ENCODE measurements at regions not wholly inside any gene's neighbourhood (a gene's known extent, or its start where the extent isn't known, plus 50 kb on each side); places are given as distances from the start of the nearest gene placed in this dataset.

- H3K36me3 ChIP-seq (ENCODE audit: control insufficient read depth, insufficient read depth, low read length) = no peaks in the 10 kb centered on the region
- TF ChIP-seq CTCF (conservative IDR thresholded peaks at IDR 0.05) = no peak
- no peak overlapping the region for H3K9ac ChIP-seq (ENCODE audit: extremely low read depth, low read length, poor library complexity, severe bottlenecking)
- Mint-ChIP-seq H3K36me3 (ENCODE audit: low read depth) (no peaks in the 10 kb centered on the region), H3K27me3 (ENCODE audit: insufficient read depth) (peaks cover 8% of the 10 kb centered on the region), H3K4me3 (no peak overlapping the region), H3K9me3 (no peaks in the 10 kb centered on the region), H3K27ac (no peak overlapping the region), H3K4me1 (no peaks in the 10 kb centered on the region)
- DNase-seq = no peak
- H3K27me3 ChIP-seq (ENCODE audit: control insufficient read depth, insufficient read depth, low read length, poor library complexity, severe bottlenecking) = no peaks in the 10 kb centered on the region
- H3K4me3 ChIP-seq (ENCODE audit: low read length) = no peak overlapping the region
- 93 to 95% methylated on average over 3 of the region's 3 CpGs for WGBS, 2 experiments (ENCODE audit: insufficient coverage in 1 of 2, insufficient read length in 1 of 2)
- H3K4me1 ChIP-seq (ENCODE audit: control insufficient read depth, insufficient read depth, low read length) = no peaks in the 10 kb centered on the region
- no peak overlapping the region for H3K27ac ChIP-seq (ENCODE audit: low read depth, low read length)
- no peaks in the 10 kb centered on the region for H3K9me3 ChIP-seq (ENCODE audit: control insufficient read depth, low read length)
These were observed 220.5 kb upstream of the ATP5MC3 start for GRCh38 chr2:175401956-175402469.

- Mint-ChIP-seq H3K9me3 (no peaks in the 10 kb centered on the region), H3K27ac (no peak overlapping the region), H3K36me3 (ENCODE audit: low read depth) (no peaks in the 10 kb centered on the region), H3K4me1 (no peaks in the 10 kb centered on the region), H3K4me3 (no peak overlapping the region), H3K27me3 (ENCODE audit: insufficient read depth) (peaks cover 10% of the 10 kb centered on the region)
- H3K27ac ChIP-seq (ENCODE audit: low read depth, low read length) = no peak overlapping the region
- H3K27me3 ChIP-seq (ENCODE audit: control insufficient read depth, insufficient read depth, low read length, poor library complexity, severe bottlenecking) = no peaks in the 10 kb centered on the region
- no peak overlapping the region for H3K4me3 ChIP-seq (ENCODE audit: low read length)
- no peak overlapping the region for H3K9ac ChIP-seq (ENCODE audit: extremely low read depth, low read length, poor library complexity, severe bottlenecking)
- no peak for TF ChIP-seq CTCF (conservative IDR thresholded peaks at IDR 0.05)
- 83 to 84% methylated on average over 4 to 6 of the region's 6 CpGs for WGBS, 2 experiments (ENCODE audit: insufficient coverage in 1 of 2, insufficient read length in 1 of 2)
- no peaks in the 10 kb centered on the region for H3K4me1 ChIP-seq (ENCODE audit: control insufficient read depth, insufficient read depth, low read length)
- H3K36me3 ChIP-seq (ENCODE audit: control insufficient read depth, insufficient read depth, low read length) = no peaks in the 10 kb centered on the region
- DNase-seq = no peak
- no peaks in the 10 kb centered on the region for H3K9me3 ChIP-seq (ENCODE audit: control insufficient read depth, low read length)
These were observed 219.5 kb upstream of the ATP5MC3 start for GRCh38 chr2:175400975-175401374.

- Mint-ChIP-seq H3K36me3 (ENCODE audit: low read depth) (no peaks in the 10 kb centered on the region), H3K4me1 (no peaks in the 10 kb centered on the region), H3K9me3 (no peaks in the 10 kb centered on the region), H3K27me3 (ENCODE audit: insufficient read depth) (peaks cover 8% of the 10 kb centered on the region), H3K4me3 (no peak overlapping the region), H3K27ac (no peak overlapping the region)
- Histone ChIP-seq H3K9me3 (ENCODE audit: control insufficient read depth, low read length) (no peaks in the 10 kb centered on the region), H3K9ac (ENCODE audit: extremely low read depth, low read length, poor library complexity, severe bottlenecking) (no peak overlapping the region), H3K27ac (ENCODE audit: low read depth, low read length) (no peak overlapping the region), H3K4me3 (ENCODE audit: low read length) (no peak overlapping the region), H3K36me3 (ENCODE audit: control insufficient read depth, insufficient read depth, low read length) (no peaks in the 10 kb centered on the region), H3K4me1 (ENCODE audit: control insufficient read depth, insufficient read depth, low read length) (no peaks in the 10 kb centered on the region), H3K27me3 (ENCODE audit: control insufficient read depth, insufficient read depth, low read length, poor library complexity, severe bottlenecking) (no peaks in the 10 kb centered on the region)
- TF ChIP-seq CTCF (conservative IDR thresholded peaks at IDR 0.05) = no peak
- DNase-seq = no peak
- WGBS, 2 experiments (ENCODE audit: insufficient coverage in 1 of 2, insufficient read length in 1 of 2) = 94% methylated on average over 3 to 4 of the region's 4 CpGs
These were observed 217.8 kb upstream of the ATP5MC3 start for GRCh38 chr2:175399326-175399725.

Measured in endodermal cell (in vitro differentiated cells).